ENCODE measurements at regions not wholly inside any gene's neighbourhood (a gene's known extent, or its start where the extent isn't known, plus 50 kb on each side); places are given as distances from the start of the nearest gene placed in this dataset.

GRCh38 chr10:125538947-125539731, 143.8 kb downstream of the TEX36 start:
- TF ChIP-seq ATF3 (IDR thresholded peaks at IDR 0.05), result no peak
- no peak for TF ChIP-seq POLR2A (IDR thresholded peaks at IDR 0.05; ENCODE audit: borderline replicate concordance, extremely low read depth, insufficient read depth, insufficient read length)

Measured in HCT116 (cell line).